ENCODE measurements at regions not wholly inside any gene's neighbourhood (a gene's known extent, or its start where the extent isn't known, plus 50 kb on each side); places are given as distances from the start of the nearest gene placed in this dataset.
"Not testable (repeated sequence)": the region's sequence is repeated elsewhere in the genome, so short reads cannot be mapped to it uniquely, and the experiment has no call there.

DNA sequence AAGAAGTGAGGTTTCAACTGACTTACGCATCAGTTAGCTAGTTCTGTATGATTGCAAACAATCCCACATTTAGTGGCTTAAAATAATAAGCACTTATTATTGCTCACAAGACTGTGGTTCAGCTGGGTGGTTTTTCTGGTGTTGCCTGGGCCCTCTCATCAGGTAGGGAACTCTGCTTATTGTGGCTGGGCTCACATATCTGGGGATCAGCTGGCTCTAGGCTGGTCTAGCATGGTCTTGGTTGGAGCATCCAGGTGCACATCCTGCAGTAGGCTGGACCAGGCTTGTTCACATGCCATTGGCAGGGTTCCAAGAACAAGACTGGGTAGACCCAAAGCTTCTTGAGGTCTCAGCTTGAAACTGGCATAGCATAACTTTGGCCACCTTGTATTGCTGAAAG is 317.4 kb upstream of the NOTCH2NLA start:
- H3K27me3 ChIP-seq; intact Hi-C loops (cut with DNase I); H3K4me3 ChIP-seq; H3K27ac ChIP-seq; H3K4me1 ChIP-seq; DNase-seq (ENCODE audit: extremely low spot score in 2 of 2); H3K9me3 ChIP-seq; H3K36me3 ChIP-seq: not testable (repeated sequence)

DNA sequence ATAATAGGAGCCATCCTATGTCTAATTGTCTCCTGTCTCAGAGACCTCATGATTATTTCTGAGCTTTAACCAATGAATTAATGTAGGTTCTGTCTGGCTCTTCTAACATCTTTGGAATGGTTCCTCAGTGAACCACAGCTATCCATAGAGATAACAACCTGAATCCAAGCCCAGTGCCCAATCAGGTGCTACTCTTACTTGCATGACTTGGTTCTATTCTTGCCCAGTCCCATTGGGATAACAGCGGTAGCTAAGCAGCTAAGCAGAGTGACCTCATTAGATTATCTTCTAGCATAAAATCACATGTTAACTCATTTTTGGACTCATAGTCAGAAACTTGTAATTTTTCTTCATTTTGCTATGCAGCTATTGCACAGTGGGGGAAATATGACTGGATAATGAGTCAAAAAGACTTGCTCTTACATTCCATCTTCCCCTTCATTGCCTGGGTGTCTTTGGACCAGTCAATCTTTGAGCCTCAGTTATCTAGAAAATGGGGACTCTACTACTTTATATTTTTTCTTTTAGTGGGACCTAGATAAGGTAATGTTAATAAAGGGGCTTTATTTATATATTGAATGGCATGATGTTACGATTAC is 309.1 kb upstream of the NOTCH2NLA start:
- H3K4me1 ChIP-seq; intact Hi-C loops (cut with DNase I); H3K4me3 ChIP-seq; H3K9me3 ChIP-seq; H3K27ac ChIP-seq; DNase-seq (ENCODE audit: extremely low spot score in 2 of 2); H3K36me3 ChIP-seq; H3K27me3 ChIP-seq: not testable (repeated sequence)

DNA sequence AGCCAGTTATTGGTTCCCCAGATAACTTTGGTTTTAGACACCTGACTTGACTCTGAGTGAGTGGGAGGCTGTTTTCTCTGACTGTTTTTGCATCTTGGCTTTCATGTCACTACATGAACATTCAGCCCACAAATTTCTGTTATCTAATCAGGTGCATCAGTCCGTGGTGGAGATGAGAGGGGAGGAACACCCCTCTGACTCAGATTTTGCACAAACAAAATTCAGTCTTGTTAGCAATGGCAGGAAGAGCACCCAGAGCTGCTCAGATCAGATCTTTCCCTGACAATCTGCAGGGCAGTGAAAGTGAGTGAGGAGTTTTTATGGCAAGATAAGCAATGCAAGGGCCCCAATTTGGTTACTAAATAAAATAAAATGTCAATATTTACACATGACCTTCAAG is 307.2 kb upstream of the NOTCH2NLA start:
- H3K4me1 ChIP-seq; DNase-seq (ENCODE audit: extremely low spot score in 2 of 2); H3K36me3 ChIP-seq; H3K4me3 ChIP-seq; H3K27ac ChIP-seq; H3K27me3 ChIP-seq; H3K9me3 ChIP-seq; intact Hi-C loops (cut with DNase I): not testable (repeated sequence)

DNA sequence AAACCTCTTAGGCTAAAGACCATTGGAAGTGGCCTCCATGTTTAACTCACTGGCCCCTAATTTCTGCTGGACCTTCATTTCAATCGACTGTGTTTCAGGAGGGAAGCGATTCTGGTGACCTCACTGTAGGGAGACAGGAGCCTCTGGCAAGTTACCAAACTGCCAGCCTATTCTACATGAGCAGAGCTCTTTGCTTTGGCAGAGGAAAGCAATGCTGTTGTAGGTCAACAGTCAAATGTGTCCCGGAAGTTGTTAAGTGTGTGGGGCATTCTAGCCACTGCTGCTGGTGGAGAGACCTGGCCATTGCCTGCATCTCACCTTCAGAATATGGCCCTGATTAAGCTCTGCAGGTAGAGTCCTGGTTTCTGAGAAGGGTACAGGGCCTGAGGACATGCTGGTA is 306.8 kb upstream of the NOTCH2NLA start:
- H3K4me3 ChIP-seq; intact Hi-C loops (cut with DNase I); DNase-seq (ENCODE audit: extremely low spot score in 2 of 2); H3K4me1 ChIP-seq; H3K36me3 ChIP-seq; H3K27ac ChIP-seq; H3K27me3 ChIP-seq; H3K9me3 ChIP-seq: not testable (repeated sequence)

DNA sequence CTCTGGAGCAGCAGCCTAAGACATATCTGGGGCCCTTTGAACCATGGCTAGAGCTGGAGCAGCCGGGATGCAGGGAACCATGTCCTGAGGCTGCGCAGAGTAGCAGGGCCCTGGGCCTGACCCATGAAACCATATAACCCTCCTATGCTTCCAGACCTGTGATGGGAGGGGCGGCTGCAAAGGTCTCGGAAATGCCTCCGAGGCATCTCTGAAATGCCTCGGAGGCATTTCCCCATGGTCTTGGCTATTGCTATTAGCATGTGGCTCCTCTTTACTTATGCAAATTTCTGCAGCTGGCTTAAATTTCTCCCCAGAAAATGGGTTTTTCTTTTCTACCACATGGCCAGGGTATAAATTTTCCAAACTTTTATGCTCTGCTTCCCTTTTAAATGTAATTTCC is 302.1 kb upstream of the NOTCH2NLA start:
- H3K36me3 ChIP-seq; H3K4me3 ChIP-seq; H3K27ac ChIP-seq; H3K4me1 ChIP-seq; intact Hi-C loops (cut with DNase I); H3K9me3 ChIP-seq; H3K27me3 ChIP-seq; DNase-seq (ENCODE audit: extremely low spot score in 2 of 2): not testable (repeated sequence)

DNA sequence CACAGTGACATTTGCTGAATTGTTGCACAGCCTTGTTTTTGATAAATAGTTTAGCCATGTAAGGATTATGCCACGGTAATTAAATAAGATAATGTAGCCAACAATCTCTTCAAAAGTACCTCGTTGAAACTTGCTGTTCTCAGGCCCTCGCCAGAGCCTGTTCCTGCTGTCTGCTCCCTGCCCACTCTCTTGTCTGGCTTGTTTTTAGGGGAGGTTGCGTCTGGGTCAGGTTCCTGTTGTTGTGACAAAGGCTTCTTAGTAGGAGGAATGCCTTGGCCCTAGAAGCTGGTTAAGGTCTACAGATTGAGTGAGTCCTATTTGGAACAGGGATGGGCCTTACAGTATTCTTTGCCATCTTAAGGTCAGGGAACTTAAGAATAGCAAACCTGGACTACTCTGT is 294.0 kb upstream of the NOTCH2NLA start:
- H3K27me3 ChIP-seq; H3K9me3 ChIP-seq; DNase-seq (ENCODE audit: extremely low spot score in 2 of 2); H3K36me3 ChIP-seq; H3K27ac ChIP-seq; intact Hi-C loops (cut with DNase I); H3K4me3 ChIP-seq; H3K4me1 ChIP-seq: not testable (repeated sequence)

DNA sequence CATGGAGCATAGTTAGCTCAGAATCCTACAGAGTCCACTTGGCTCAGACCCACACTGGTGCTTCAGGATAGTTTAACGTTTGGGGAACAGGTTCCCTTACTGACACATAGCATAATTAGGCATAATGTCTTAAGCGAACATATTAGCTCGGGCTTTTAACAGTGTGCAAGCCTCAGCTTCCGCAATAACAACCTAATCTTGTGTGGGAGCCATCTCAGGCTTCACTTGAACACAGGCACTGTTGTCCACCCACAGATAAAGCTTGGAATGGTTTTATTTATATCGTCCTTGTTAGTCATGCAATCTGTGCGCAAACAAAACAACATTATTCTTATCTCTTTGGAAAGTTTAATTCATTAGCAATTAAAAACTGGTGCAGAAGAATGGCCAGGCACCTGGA is 293.5 kb upstream of the NOTCH2NLA start:
- intact Hi-C loops (cut with DNase I): not testable (repeated sequence)

DNA sequence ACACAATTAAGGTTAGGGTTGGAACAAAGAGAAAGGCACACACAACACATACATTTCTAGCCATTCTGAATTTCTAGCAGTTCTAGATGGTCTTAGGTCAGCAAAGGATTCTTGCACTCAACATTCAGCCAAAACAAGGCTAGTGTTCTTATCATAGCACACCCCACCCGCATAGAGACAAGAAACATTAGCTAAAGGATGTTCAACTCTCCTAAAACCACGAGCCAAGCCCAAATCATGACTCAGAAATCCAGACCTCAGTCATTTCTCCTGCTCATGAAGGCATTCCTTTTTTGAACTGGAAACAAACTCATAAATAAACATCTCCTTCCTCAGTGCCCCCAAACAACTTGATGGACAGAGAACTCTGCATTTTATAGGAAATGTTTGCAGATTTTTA is 293.0 kb upstream of the NOTCH2NLA start:
- intact Hi-C loops (cut with DNase I): not testable (repeated sequence)

More for the DNA sequence above, 293.5 kb upstream of the NOTCH2NLA start:
- not testable (repeated sequence) for H3K4me1 ChIP-seq; H3K27ac ChIP-seq; H3K4me3 ChIP-seq; H3K9me3 ChIP-seq; H3K27me3 ChIP-seq; H3K36me3 ChIP-seq; DNase-seq (ENCODE audit: extremely low spot score in 2 of 2)

DNA sequence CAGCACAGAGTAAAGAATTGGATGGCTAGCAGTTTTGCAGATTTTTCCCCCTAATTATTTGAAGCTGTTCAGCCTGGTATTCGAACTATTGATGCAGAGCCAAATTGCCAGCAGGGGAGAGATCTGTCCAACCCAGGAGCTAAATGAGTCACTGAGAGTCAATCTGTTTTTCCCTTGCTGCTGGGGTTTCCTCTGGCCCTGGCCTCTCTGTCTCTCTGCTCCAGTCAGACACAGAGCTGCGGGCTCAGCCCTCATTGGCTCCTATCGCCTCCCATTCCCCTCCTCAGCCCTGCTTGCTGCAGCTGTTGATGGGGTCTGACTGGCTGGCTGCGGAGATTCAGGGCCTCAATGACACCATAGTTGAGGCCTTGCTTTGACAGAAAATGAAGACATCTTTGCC is 284.9 kb upstream of the NOTCH2NLA start:
- DNase-seq (ENCODE audit: extremely low spot score in 2 of 2); intact Hi-C loops (cut with DNase I); H3K27me3 ChIP-seq; H3K36me3 ChIP-seq; H3K4me1 ChIP-seq; H3K27ac ChIP-seq; H3K9me3 ChIP-seq; H3K4me3 ChIP-seq: not testable (repeated sequence)

More for the DNA sequence above, 293.0 kb upstream of the NOTCH2NLA start:
- not testable (repeated sequence) for H3K9me3 ChIP-seq; DNase-seq (ENCODE audit: extremely low spot score in 2 of 2); H3K27me3 ChIP-seq; H3K4me1 ChIP-seq; H3K27ac ChIP-seq; H3K4me3 ChIP-seq; H3K36me3 ChIP-seq

DNA sequence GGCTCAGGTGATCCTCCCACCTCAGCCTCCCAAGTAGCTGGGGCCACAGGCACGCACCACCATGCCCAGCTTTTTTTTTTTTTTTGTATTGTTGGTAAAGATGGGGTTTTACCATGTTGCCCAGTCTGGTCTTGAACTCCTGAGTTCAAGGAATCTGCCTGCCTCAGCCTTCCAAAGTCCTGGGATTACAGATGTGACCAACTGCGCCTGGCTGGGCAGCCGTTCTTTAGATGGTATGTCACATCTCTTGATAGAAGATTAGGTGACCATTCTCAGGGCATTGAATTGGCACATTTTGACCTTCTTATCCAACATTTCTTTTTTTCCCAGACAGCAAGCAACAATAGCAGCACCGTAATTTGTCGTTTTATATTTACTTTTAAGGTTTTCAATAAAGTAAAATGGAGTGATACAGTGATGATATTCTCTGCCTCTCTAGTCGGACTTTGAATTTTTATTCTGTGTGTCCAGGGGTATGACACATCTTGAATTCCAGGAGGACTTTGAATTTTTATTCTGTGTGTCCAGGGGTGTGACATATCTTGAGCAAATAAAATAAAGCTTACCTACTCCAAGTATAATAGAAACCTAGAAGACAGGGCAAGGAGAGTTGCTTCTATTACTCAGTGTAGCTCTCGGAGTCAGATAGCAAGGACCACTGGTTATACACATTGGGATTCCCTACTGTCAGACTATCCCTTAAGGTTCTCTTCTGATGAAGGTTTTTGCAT is 282.4 kb upstream of the NOTCH2NLA start:
- DNase-seq (ENCODE audit: extremely low spot score in 2 of 2); H3K9me3 ChIP-seq; H3K4me3 ChIP-seq; H3K36me3 ChIP-seq; H3K27ac ChIP-seq; H3K4me1 ChIP-seq; intact Hi-C loops (cut with DNase I); H3K27me3 ChIP-seq: not testable (repeated sequence)

DNA sequence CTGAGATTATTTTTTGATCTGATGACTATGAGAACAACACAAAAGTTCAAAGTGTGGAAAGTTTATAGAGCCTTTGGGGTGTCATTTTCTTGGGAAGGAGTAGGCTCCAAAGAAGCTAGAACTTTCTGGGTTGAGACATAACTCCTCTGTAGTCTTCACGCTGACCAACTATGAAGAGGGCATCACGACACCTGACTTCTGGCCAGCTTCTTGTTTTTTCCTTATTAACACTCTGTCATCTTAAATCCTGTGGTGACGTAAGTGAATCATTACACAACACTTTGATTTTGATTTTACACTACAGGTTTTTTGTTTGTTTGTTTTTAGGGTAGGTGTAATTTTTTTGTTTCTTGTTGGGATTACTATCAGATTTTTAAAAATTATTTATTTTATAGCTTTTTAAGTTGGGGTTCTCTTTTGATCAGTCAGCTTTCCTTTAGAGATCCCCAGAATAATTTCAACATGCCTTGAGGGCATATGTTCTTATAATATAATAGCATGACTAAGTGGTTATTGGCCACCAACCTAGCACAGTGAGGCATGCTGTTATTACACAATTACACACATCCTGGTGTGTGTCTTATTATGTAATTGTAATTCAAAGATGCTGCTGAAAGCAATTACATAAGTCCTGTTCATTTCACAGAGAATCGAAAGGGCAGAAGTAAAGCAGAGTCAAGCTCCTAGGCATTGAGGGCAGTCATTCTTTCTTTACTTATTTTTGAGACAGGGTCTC is 281.6 kb upstream of the NOTCH2NLA start:
- H3K27ac ChIP-seq; H3K9me3 ChIP-seq; H3K27me3 ChIP-seq; H3K4me1 ChIP-seq; H3K36me3 ChIP-seq; intact Hi-C loops (cut with DNase I); H3K4me3 ChIP-seq; DNase-seq (ENCODE audit: extremely low spot score in 2 of 2): not testable (repeated sequence)

DNA sequence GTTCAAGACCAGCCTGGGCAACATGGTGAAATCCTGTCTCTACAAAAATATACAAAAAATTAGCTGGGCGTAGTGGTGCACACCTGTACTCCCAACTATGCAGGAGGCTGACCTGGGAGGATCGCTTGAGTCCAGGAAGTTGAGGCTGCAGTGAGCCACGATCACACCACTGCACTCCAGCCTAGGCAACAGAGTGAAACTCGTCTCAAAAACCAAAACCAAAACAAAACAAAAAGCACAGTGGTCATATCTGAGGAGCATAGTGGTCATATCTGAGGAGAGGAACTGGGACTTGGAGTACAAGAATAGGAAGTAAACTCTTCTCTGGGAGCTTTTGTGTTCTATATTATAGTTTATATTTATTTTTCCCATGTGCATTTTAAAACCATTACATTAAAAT is 275.3 kb upstream of the NOTCH2NLA start:
- H3K9me3 ChIP-seq; H3K27ac ChIP-seq; DNase-seq (ENCODE audit: extremely low spot score in 2 of 2): not testable (repeated sequence)

DNA sequence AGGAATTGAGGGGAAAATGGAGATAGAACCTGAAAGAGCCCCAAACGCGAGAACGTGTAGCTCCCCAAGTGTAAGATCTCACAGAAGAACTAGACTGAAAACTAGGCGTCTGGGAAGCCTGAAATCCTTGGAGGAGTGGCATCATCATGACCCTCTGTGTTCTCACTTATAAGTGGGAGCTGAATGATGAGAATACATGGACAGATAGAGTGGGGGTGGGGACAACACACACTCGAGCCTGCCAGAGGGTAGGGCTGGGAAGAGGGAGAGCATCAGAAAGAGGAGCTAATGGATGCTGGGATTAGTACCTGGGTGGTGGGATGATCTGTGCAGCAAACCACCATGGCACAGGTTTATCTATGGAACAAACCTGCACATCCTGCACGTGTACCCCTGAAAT is 258.7 kb upstream of the NOTCH2NLA start:
- intact Hi-C loops (cut with DNase I); H3K9me3 ChIP-seq; H3K27me3 ChIP-seq; H3K27ac ChIP-seq; H3K36me3 ChIP-seq; H3K4me1 ChIP-seq; DNase-seq (ENCODE audit: extremely low spot score in 2 of 2): not testable (repeated sequence)
- peak overlapping the region in 1 of 2 donors; percentile 36 for H3K4me3 ChIP-seq

More for the DNA sequence above, 275.3 kb upstream of the NOTCH2NLA start:
- H3K4me3 ChIP-seq; H3K27me3 ChIP-seq; H3K36me3 ChIP-seq; H3K4me1 ChIP-seq; intact Hi-C loops (cut with DNase I): not testable (repeated sequence)

DNA sequence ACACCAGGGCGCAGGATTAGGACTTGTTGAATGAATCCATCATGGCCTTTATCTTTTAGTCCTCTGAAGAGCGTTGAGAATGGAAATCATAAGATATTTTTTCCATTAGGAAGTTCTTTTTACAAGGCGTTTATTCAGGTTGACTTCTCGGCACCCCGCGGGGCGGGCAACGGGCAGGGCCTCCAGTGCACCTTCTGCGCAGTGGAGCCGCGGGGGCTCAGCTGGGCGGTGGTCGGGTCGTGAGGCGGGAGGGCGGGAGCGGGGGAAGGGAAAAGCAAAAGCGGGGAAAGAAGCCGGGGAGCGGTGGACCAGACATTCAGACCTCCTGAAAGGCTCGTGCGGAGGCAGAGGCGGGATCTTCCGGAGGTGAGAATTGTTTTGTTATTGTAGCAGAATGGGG is 258.3 kb upstream of the NOTCH2NLA start:
- H3K27ac ChIP-seq: peak overlapping the region; percentile 66
- peak overlapping the region; percentile 24 to 36 for H3K4me3 ChIP-seq
- intact Hi-C loops (cut with DNase I); H3K27me3 ChIP-seq; H3K4me1 ChIP-seq; H3K36me3 ChIP-seq; DNase-seq (ENCODE audit: extremely low spot score in 2 of 2); H3K9me3 ChIP-seq: not testable (repeated sequence)

Data from vagina (tissue), 2 donors.